H1 (cell line): ENCODE measurements at regions not wholly inside any gene's neighbourhood (a gene's known extent, or its start where the extent isn't known, plus 50 kb on each side); places are given as distances from the start of the nearest gene placed in this dataset.

Experiments used
- RXRA ChIP-seq: IDR thresholded peaks from 2 replicates; pipeline ENCODE4 v1.6.1; 2011; ENCODE audit warnings: low read depth, mild to moderate bottlenecking, low read length, moderate library complexity; ENCODE audit not compliant: insufficient read depth

- no peak for TF ChIP-seq RXRA
These were observed 99.9 kb upstream of the GUCY1A2 start (continued) for GRCh38 chr11:107118025-107118720.
